ENCODE measurements at regions not wholly inside any gene's neighbourhood (a gene's known extent, or its start where the extent isn't known, plus 50 kb on each side); places are given as distances from the start of the nearest gene placed in this dataset.
"Not testable (repeated sequence)": the region's sequence is repeated elsewhere in the genome, so short reads cannot be mapped to it uniquely, and the experiment has no call there.

DNA sequence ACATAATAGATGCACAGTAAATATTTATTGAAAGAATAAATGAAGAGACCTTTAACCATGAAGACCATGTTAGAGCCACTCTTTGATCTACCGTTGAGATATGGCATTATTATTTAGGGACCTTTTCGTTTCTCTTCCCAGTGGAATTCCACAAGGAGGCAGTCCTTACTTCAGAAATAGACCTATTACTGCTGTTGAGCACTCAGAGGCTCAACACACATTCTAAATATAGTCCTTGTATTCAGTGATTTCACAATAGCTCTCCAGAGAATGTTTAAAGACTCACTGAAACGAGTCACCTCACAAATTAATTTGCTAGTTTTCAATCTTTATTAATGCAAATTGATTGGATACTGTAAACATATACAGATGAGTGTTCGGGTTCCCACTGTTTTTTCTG lies 603.8 kb downstream of the CDH8 start:
- H3K27me3 ChIP-seq (replicated peaks; ENCODE audit: control insufficient read depth, insufficient read depth, low read length), result no peaks in the 10 kb centered on the region
- TF ChIP-seq, protein P1, sequence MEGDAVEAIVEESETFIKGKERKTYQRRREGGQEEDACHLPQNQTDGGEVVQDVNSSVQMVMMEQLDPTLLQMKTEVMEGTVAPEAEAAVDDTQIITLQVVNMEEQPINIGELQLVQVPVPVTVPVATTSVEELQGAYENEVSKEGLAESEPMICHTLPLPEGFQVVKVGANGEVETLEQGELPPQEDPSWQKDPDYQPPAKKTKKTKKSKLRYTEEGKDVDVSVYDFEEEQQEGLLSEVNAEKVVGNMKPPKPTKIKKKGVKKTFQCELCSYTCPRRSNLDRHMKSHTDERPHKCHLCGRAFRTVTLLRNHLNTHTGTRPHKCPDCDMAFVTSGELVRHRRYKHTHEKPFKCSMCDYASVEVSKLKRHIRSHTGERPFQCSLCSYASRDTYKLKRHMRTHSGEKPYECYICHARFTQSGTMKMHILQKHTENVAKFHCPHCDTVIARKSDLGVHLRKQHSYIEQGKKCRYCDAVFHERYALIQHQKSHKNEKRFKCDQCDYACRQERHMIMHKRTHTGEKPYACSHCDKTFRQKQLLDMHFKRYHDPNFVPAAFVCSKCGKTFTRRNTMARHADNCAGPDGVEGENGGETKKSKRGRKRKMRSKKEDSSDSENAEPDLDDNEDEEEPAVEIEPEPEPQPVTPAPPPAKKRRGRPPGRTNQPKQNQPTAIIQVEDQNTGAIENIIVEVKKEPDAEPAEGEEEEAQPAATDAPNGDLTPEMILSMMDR (IDR thresholded peaks at IDR 0.05; ENCODE audit: insufficient read depth, low read length, poor library complexity, severe bottlenecking), result no peak
- no peaks in the 10 kb centered on the region for H3K36me3 ChIP-seq (ENCODE audit: control insufficient read depth, insufficient read depth, low read length)
- no peak for DNase-seq (ENCODE audit: extremely low read depth, insufficient read length)
- H3K4me3 ChIP-seq (replicated peaks; ENCODE audit: low read depth, low read length), result no peak overlapping the region

DNA sequence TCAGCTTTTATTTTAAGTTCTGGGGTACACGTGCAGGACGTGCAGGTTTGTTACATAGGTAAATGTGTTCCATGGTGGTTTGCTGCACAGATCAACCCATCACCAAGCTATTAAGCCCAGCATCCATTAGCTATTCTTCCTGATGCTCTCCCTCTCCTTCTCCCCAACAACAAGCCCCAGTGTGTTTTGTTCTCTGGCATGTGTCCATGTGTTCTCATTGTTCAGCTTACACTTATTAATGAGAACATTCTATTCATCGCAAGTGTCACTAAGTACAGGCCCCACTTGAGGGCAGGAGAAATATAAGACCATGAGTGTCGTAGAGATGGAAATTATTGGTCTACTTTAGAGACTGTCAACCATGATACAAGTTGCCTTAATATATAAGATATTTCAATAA lies 615.1 kb downstream of the CDH8 start:
- H3K27me3 ChIP-seq (replicated peaks; ENCODE audit: control insufficient read depth, insufficient read depth, low read length), result no peaks in the 10 kb centered on the region
- TF ChIP-seq, protein P1 (IDR thresholded peaks at IDR 0.05; ENCODE audit: insufficient read depth, low read length, poor library complexity, severe bottlenecking), result no peak
- no peak for DNase-seq (ENCODE audit: extremely low read depth, insufficient read length)
- H3K36me3 ChIP-seq (ENCODE audit: control insufficient read depth, insufficient read depth, low read length), result no peaks in the 10 kb centered on the region
- no peak overlapping the region for H3K4me3 ChIP-seq (replicated peaks; ENCODE audit: low read depth, low read length)

DNA sequence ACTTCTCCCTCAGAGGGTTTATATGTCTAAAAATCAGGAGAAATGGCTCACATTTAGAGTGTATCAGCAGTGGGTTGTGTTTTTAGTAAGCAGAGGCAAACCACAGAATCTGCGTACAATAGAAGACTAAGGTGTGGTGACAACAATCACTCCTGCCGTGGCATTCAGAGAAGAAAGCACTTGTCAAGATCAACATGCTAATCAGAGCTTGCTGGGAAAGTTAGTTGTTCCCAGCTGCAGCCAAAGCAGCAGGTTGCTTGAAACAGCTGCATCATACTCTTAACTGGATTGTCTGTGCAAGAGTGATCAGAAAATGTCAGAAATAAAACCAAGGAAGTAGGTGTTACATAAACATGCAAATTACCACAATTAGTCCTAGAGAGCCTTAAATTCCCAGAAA lies 616.4 kb downstream of the CDH8 start:
- no peak overlapping the region for H3K4me3 ChIP-seq (replicated peaks; ENCODE audit: low read depth, low read length)
- H3K36me3 ChIP-seq (ENCODE audit: control insufficient read depth, insufficient read depth, low read length), result no peaks in the 10 kb centered on the region
- H3K27me3 ChIP-seq (replicated peaks; ENCODE audit: control insufficient read depth, insufficient read depth, low read length), result no peaks in the 10 kb centered on the region
- no peak for DNase-seq (ENCODE audit: extremely low read depth, insufficient read length)
- TF ChIP-seq, protein P1 (IDR thresholded peaks at IDR 0.05; ENCODE audit: insufficient read depth, low read length, poor library complexity, severe bottlenecking), result no peak

DNA sequence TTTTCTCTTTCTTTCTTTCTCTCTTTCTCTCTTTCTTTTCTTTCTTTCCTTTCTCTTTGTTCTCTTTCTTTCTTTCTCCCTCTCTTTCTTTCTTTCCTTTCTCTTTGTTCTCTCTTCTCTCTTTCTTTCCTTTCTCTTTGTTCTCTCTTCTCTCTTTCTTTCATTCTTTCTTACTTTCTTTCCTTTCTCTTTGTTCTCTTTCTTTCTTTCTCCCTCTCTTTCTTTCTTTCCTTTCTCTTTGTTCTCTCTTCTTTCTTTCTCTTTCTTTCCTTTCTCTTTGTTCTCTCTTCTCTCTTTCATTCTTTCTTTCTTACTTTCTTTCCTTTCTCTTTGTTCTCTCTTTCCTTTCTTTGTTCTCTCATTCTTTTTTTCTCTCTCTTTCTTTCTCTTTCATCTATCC lies 617.4 kb downstream of the CDH8 start:
- DNase-seq (ENCODE audit: extremely low read depth, insufficient read length); H3K4me3 ChIP-seq (replicated peaks; ENCODE audit: low read depth, low read length); H3K27me3 ChIP-seq (replicated peaks; ENCODE audit: control insufficient read depth, insufficient read depth, low read length): not testable (repeated sequence)

DNA sequence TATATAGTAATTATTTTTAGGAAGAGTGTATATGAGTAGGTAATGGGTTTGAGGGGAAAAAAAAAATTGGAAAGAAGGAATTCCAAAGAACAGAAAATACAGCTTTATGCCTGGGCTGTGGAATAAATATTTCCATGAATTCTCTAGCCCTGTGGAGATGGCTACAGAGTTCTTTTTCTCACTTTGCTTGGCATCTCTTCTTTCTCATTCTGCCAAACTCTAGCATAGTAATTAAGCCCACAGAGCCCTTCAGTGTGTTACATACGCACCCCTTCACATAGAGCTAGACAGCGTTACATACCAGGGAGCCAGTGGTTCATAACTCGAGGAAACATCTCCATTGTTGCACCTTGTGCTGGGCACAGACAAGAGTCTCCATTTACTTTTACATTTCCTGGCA lies 621.1 kb downstream of the CDH8 start:
- TF ChIP-seq, protein P1 (IDR thresholded peaks at IDR 0.05; ENCODE audit: insufficient read depth, low read length, poor library complexity, severe bottlenecking), result no peak
- DNase-seq (ENCODE audit: extremely low read depth, insufficient read length), result no peak
- H3K36me3 ChIP-seq (ENCODE audit: control insufficient read depth, insufficient read depth, low read length), result no peaks in the 10 kb centered on the region
- no peaks in the 10 kb centered on the region for H3K27me3 ChIP-seq (replicated peaks; ENCODE audit: control insufficient read depth, insufficient read depth, low read length)
- no peak overlapping the region for H3K4me3 ChIP-seq (replicated peaks; ENCODE audit: low read depth, low read length)

More for the DNA sequence above, 617.4 kb downstream of the CDH8 start:
- H3K36me3 ChIP-seq (ENCODE audit: control insufficient read depth, insufficient read depth, low read length), result not testable (repeated sequence)

DNA sequence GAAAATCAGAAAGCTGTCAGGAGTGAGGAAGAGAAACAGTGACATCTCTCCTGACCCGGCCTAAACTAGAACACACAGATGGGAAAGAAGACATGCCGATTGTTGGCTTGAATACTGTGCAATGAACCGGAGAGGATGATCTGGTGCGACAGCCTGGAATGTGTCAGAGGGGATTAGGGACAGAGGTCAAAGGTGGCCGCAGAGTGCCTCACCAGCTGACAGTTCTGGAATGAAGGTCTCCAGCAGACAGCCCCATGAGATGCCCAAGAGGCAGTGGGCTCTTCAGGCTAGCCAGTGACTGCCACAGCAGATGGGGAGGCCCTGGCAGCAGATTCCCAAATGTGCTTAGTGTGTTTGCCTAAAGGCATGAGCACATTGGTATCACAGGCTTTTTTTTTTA lies 623.2 kb downstream of the CDH8 start:
- Histone ChIP-seq H3K4me3 (replicated peaks; ENCODE audit: low read depth, low read length) (no peak overlapping the region), H3K27me3 (replicated peaks; ENCODE audit: control insufficient read depth, insufficient read depth, low read length) (no peaks in the 10 kb centered on the region), H3K36me3 (ENCODE audit: control insufficient read depth, insufficient read depth, low read length) (no peaks in the 10 kb centered on the region)
- TF ChIP-seq, protein P1 (IDR thresholded peaks at IDR 0.05; ENCODE audit: insufficient read depth, low read length, poor library complexity, severe bottlenecking), result no peak
- no peak for DNase-seq (ENCODE audit: extremely low read depth, insufficient read length)

All from GM06990 (cell line).